Spleen (tissue), 11 donors: ENCODE measurements at regions not wholly inside any gene's neighbourhood (a gene's known extent, or its start where the extent isn't known, plus 50 kb on each side); places are given as distances from the start of the nearest gene placed in this dataset.

ENCODE experiments used
- DNase-seq: peaks from one replicate; pipeline ENCODE4 v3.0.0-alpha.2; 2020
- H3K27ac ChIP-seq, 8 donors: fragments of 200-600 bp; sonication (generic) in 7 of 8; 1 replicate in 4 of 8; 2 replicates in 4 of 8; pipeline versions ENCODE4 v1.5.0 to v1.8.0; 2016 to 2021; ENCODE audit warnings: inconsistent platforms in 4 of 8, mild to moderate bottlenecking in 4 of 8, moderate library complexity in 1 of 8
- H3K27me3 ChIP-seq, 7 donors: fragments of 200-600 bp; sonication (generic) in 6 of 7; replicated peaks in 1 of 7; 1 replicate in 4 of 7; 2 replicates in 3 of 7; pipeline versions ENCODE4 v1.5.0 to v1.8.0; 2016 to 2021; ENCODE audit warnings: inconsistent platforms in 3 of 7, mild to moderate bottlenecking in 1 of 7
- H3K36me3 ChIP-seq, 6 donors: fragments of 200-600 bp; sonication (generic) in 5 of 6; 1 replicate in 4 of 6; 2 replicates in 2 of 6; pipeline versions ENCODE4 v1.5.0 to v1.8.0; 2016 to 2021; ENCODE audit warnings: inconsistent platforms in 2 of 6
- H3K4me1 ChIP-seq, 6 donors: fragments of 200-600 bp; sonication (generic) in 5 of 6; 1 replicate in 3 of 6; 2 replicates in 3 of 6; pipeline versions ENCODE4 v1.5.0 to v1.8.0; 2016 to 2021; ENCODE audit warnings: inconsistent platforms in 3 of 6
- H3K4me3 ChIP-seq, 8 donors: fragments of 200-600 bp; sonication (generic) in 7 of 8; 1 replicate in 4 of 8; 2 replicates in 4 of 8; pipeline versions ENCODE4 v1.5.0 to v1.8.0; 2016 to 2021; ENCODE audit warnings: inconsistent platforms in 4 of 8, mild to moderate bottlenecking in 4 of 8, moderate library complexity in 2 of 8
- H3K9me3 ChIP-seq, 8 donors: fragments of 200-600 bp; sonication (generic) in 7 of 8; 1 replicate in 4 of 8; 2 replicates in 4 of 8; pipeline versions ENCODE4 v1.5.0 to v1.8.0; 2016 to 2021; ENCODE audit warnings: inconsistent platforms in 4 of 8
- CTCF ChIP-seq, 11 experiments: fragments of 200-600 bp in 7 of 11; fragments of 450-650 bp in 4 of 11; sonication (generic) in 4 of 11; IDR thresholded peaks in 8 of 11; conservative IDR thresholded peaks in 3 of 11; 1 replicate in 7 of 11; 2 replicates in 4 of 11; pipeline versions ENCODE4 v1.4.0 to v1.8.0; 2016 to 2021; ENCODE audit warnings: antibody characterized with exemption in 11 of 11, inconsistent platforms in 4 of 11, mild to moderate bottlenecking in 1 of 11
- POLR2A ChIP-seq, 3 donors: fragments of 450-650 bp; IDR thresholded peaks; one replicate each; pipeline ENCODE4 v1.5.1; 2017; ENCODE audit warnings: antibody characterized with exemption in 3 of 3, mild to moderate bottlenecking in 1 of 3
- POLR2AphosphoS5 ChIP-seq, 3 donors: sonication (generic); formaldehyde crosslinking; IDR thresholded peaks; one replicate each; pipeline ENCODE4 v1.5.1; 2017; ENCODE audit warnings: antibody characterized with exemption in 3 of 3
- WGBS, 5 donors: extraction: QIAGEN DNeasy Blood & Tissue Kit in 3 of 5; methylation state at CpG; one replicate each; pipeline versions ENCODE4 v1.1.5 to v1.1.7; 2013 to 2018; 5-methylcytosine and 5-hydroxymethylcytosine counted together
- intact Hi-C: fragments of 100-400 bp; cut with DNase I; formaldehyde crosslinking; loops from one replicate; pipeline ENCODE4 v1.15.0; 2023; ENCODE audit warnings: low total_unique reads
- donor health status: healthy with polysubstance abuse.
- donor health status: DM: no; HTN: no; CAD: no; lungs with moderate emphysema.
- donor health status: DM: no; HTN: no; CAD: no.
- donor health status: Bipolar disorder and iron deficiency.
- donor health status: healthy.
- donor health status: DM: no; HTN: no; CAD: no.
- donor health status: DM: yes; HTN: yes; CAD: no.

- 79 to 91% (median 85%) methylated on average over 5 of the region's 5 CpGs for WGBS, 5 donors
- no peak for TF ChIP-seq POLR2AphosphoS5 (IDR thresholded peaks at IDR 0.05)
- no peak for TF ChIP-seq CTCF (IDR thresholded peaks at IDR 0.05 in 8 of 11, conservative IDR thresholded peaks at IDR 0.05 in 3 of 11)
- TF ChIP-seq POLR2A (IDR thresholded peaks at IDR 0.05): no peak
These were observed 283.1 kb upstream of the CADM1 start for GRCh38 chr11:115787302-115787701.

DNA sequence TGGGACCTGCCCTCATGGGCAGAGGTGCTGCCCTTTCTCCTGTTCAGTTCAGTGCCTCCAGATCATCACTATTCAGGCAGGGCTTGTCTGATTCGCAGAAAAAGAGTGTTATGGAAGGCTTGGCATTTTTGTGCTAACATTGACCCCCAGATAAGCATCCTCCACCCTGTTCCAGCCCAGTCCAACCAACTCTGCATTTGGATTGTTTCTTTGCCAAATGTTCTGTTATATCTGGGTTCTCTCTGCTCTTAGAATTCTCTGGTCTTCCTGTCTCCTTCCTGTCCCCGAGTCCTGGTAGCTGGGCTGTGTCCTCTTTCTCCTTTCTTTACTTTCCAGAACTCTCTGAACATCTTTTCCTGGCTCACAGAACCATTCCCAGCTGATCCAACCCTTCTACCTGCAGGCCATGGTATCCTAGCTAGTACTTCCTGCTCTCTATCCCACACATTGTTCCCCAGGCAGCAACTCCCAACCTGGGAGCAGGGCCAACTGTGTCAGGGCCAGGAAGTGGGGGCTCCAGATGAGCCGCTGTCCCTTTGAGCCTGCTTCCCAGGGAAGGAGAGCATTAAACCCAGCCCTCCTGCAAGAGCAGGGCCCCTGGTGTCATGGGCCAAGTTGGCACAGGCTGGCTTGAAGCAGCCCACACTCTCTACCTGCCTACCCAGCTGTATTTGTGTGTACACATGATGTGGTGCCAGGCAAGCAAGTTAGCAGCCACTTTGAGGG is 280.7 kb upstream of the CADM1 start:
- Histone ChIP-seq H3K4me1 (peaks cover 0 to 13% (median 1%) of the 10 kb centered on the region in 6 donors), H3K9me3 (peaks cover 0 to 14% (median 7%) of the 10 kb centered on the region in 8 donors), H3K27me3 (no peaks in the 10 kb centered on the region), H3K4me3 (no peak overlapping the region), H3K36me3 (no peaks in the 10 kb centered on the region), H3K27ac (peak overlapping the region in 2 of 8 donors; percentile 5 to 31)
- intact Hi-C loops: no loop called here
- 30 to 63% (median 44%) methylated on average over 3 of the region's 3 CpGs for WGBS, 5 donors
- DNase-seq: peak; percentile 78
- no peak for TF ChIP-seq CTCF (IDR thresholded peaks at IDR 0.05 in 8 of 11, conservative IDR thresholded peaks at IDR 0.05 in 3 of 11)
- peak in 2 of 3 donors; percentile 58 to 73 for TF ChIP-seq POLR2AphosphoS5 (IDR thresholded peaks at IDR 0.05)

More at GRCh38 chr11:115787302-115787701, 283.1 kb upstream of the CADM1 start:
- intact Hi-C loops: no loop called here
- Histone ChIP-seq H3K27ac (no peak overlapping the region), H3K36me3 (no peaks in the 10 kb centered on the region), H3K27me3 (no peaks in the 10 kb centered on the region), H3K4me3 (no peak overlapping the region), H3K9me3 (peaks cover 0 to 11% (median 3%) of the 10 kb centered on the region in 8 donors), H3K4me1 (peaks cover 0 to 13% (median 1%) of the 10 kb centered on the region in 6 donors)
- no peak for DNase-seq

DNA sequence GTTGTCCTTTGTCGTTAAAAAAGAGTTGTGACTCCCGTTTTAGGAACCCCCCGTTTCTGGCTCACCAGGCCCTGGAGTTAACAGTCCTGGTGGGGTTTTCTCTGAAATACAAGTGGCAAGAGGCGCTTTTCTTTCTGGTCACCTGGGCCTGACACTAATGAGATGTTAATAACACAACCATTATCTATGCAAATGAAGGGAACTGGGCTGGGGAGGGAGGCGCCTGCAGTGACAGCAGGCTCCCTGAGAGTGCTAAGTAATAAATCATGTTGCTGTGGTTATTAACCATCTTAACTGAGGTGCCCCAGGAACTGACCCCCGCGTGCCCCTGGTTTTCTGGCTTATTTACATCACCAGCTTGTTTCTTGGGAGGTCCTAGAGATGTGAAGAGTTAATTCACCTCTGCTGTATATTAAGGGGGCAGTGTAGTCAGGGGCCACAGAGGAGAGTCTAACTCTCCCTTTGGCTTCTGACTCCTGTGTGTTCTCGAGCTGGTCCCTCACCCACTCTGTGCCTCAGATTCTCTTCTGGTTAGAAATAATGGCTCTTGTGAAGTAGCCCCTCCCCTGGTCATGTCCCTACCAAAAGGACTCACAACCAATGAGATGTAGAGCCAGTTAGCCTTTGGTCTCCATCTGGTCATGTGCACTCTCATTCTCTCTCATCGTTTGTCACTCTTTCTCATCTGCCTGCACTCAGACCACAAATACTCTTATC is 276.6 kb upstream of the CADM1 start:
- intact Hi-C loops: no loop called here
- 60 to 67% (median 65%) methylated on average over 9 of the region's 9 CpGs for WGBS, 5 donors

More for the DNA sequence above, 276.6 kb upstream of the CADM1 start:
- Histone ChIP-seq H3K9me3 (peaks cover 0 to 8% (median 5%) of the 10 kb centered on the region in 8 donors), H3K27me3 (no peaks in the 10 kb centered on the region), H3K36me3 (no peaks in the 10 kb centered on the region), H3K4me3 (no peak overlapping the region), H3K4me1 (peaks cover 0 to 13% (median 1%) of the 10 kb centered on the region in 6 donors), H3K27ac (no peak overlapping the region)
- DNase-seq: no peak
- TF ChIP-seq POLR2AphosphoS5 (IDR thresholded peaks at IDR 0.05) (no peak), CTCF (IDR thresholded peaks at IDR 0.05 in 8 of 11, conservative IDR thresholded peaks at IDR 0.05 in 3 of 11) (no peak), POLR2A (IDR thresholded peaks at IDR 0.05) (no peak)
